ENCODE measurements at regions not wholly inside any gene's neighbourhood (a gene's known extent, or its start where the extent isn't known, plus 50 kb on each side); places are given as distances from the start of the nearest gene placed in this dataset.

GRCh38 chr4:180448306-180448705 lies 1794.9 kb upstream of the TENM3 start:
- no peak for TF ChIP-seq CREB1 (IDR thresholded peaks at IDR 0.05; ENCODE audit: low read depth)
- no peak for TF ChIP-seq ZSCAN29 (IDR thresholded peaks at IDR 0.05)
- TF ChIP-seq HCFC1 (IDR thresholded peaks at IDR 0.05; ENCODE audit: low read length): no peak
- no peak for TF ChIP-seq CEBPZ (IDR thresholded peaks at IDR 0.05; ENCODE audit: low read depth, low read length)

Measured in GM12878 (cell line).